GM18519 (cell line): ENCODE measurements at regions not wholly inside any gene's neighbourhood (a gene's known extent, or its start where the extent isn't known, plus 50 kb on each side); places are given as distances from the start of the nearest gene placed in this dataset.

Experiments
- ATAC-seq: cut with Tn5 transposase; IDR thresholded peaks from one replicate; pipeline ENCODE4 v1.9.1; 2021; ENCODE audit warnings: mild to moderate bottlenecking, moderate library complexity; ENCODE audit not compliant: unreplicated experiment, low FRiP score

DNA sequence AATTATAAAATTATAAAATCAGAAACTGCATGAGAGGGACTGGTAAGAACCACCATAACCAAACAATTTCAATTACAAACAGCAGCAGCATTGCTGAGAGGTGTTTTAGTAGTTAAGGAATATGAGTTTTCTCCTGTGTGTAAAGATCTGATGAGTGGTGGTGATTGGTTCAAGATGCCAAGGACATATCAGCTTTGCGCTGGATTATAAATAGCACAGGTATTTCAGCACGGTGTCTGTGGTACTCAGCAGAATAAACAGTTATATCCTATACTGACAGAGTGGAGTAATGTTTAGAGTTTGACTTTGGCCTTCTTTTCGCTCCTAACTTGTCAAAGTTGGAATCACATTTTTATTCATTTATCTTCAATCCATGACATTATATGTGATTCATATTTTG, 501.0 kb downstream of the CDH26 start:
- no peak for ATAC-seq

DNA sequence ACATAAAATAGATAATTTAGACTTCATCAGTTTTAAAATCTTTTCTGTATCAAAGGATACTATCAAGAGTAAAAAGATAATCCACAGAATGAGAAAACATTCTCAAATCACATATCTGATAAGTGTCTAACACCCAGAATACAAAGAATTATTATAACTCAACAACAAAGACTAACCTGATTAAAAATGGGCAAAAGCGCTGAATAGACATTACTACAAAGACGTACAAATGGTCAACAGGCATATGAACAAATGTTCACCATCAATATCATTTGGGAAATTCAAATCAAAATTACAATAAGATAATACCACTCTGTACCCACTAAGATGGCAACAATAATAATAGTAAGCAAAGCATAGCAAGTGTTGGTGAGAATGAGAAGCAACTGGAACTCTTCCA, 503.8 kb downstream of the CDH26 start:
- ATAC-seq: no peak

DNA sequence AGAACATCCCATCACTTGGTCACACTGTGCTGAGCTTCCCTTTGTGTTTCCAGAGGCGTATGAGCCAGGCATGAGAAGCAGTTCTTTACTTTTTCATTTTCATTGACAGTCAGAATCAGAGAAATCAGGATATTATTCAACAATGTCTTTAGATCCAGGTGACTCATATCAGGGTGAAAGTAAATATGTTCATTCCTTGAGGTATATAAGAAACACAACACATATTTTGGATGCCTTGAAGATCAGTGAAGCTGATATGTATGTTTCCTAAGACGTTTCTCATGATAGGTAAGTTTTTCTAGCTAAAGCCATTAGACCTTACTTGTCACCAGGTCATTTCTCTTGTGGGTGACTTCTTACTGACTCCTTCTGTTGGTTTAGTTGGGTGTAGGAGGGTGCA, 505.6 kb downstream of the CDH26 start:
- ATAC-seq: no peak

- no peak for ATAC-seq
Measured at GRCh38 chr20:60465439-60465838, 507.2 kb downstream of the CDH26 start.

DNA sequence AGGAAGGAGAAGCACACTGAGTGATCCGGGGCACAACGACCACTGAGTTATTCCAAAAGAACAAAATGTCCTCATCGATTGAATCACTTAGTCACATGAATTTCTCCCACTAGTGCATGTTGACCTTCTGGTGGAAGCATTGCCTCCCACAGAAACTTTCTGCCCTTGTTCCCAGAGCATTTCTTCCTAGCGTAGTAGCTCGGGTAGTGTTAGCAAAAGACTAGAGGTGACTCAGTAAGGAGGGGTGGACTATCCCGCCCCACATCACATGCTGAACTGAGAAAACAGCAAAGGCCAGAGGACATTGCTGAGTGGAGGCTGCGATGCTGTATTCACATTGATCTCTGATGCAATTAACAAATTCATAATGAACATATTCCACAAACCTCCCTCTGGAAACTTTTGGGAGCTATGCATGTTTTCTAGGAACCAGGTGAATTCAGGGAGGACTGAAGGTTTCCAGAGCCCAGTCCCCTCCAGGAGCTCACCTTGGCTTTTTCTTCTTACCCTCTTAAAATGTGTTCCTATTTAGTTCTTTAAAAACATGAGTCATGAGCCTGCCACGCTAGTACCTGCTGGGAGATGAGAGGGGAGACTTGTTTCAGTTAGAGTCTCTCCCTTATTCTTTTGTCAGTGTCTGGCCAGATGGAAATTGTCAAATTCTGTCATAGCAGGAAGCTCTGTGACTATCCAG, 507.9 kb downstream of the CDH26 start:
- ATAC-seq: no peak

- ATAC-seq: no peak
Measured at GRCh38 chr20:60466687-60467022, 508.4 kb downstream of the CDH26 start.

DNA sequence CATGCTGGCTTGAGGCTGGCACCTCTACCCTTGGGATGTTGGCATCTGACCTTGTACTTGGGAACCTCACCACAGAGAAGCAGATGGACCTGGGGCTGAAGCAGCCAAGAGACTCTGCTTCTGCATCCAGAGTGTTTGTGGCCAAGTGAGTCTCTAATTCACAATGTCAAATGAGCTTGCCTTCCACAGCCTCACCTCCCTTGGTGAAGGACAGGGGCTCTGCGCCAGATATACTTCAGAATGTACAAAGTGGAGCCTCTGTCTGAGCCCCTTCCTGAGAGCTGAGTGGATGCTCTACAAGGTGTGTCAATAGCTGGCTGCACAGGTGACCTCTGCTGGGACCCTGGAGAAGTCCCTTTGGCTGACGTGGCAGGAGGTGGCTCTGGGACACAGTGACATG, 508.9 kb downstream of the CDH26 start:
- no peak for ATAC-seq

DNA sequence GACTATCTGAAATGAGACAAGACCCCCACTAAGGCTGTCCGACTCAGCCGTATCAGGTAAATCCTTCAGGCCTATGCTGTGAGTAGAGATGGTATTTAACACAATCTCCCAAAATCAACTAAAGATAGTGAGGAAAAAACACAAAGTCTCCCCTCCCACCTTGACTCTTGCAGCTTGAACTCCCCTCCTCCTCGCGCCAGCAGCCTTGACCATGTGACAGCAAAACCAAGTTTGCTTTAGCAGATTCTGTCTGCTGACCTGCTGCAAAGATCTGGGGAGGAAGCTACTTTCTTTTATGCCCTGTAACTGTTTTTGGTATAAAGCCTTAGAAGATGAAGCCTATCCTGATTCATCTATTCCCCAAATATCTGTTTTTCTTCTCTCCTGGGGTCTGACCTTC, 509.5 kb downstream of the CDH26 start:
- no peak for ATAC-seq

GRCh38 chr20:60469829-60470228, 511.6 kb downstream of the CDH26 start:
- ATAC-seq: no peak

DNA sequence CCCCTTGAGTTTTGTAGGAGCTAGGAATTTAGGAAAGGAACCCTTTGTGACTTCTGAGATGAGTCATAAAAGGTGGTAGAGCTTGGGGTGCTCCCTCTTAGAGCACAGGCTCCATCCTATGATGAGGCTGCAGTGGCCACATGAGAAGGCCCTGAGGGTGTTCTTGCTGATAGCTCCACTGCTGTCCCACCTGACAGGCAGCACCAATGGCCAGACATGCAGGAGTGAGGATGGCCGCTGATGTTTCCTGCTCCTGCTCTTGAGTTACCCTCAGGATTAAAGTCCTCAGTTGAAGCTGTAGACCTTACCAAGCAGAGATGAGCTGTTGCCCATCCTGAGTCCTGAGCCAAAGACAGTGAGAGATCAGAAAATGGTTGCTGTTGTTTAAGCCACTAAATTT, 512.1 kb downstream of the CDH26 start:
- ATAC-seq: no peak

- no peak for ATAC-seq
Measured at GRCh38 chr20:60473211-60473610, 515.0 kb downstream of the CDH26 start.

GRCh38 chr20:60474385-60474910, 516.2 kb downstream of the CDH26 start:
- ATAC-seq: no peak

- no peak for ATAC-seq
Measured at GRCh38 chr20:60476045-60476444, 517.8 kb downstream of the CDH26 start.

- no peak for ATAC-seq
Measured at GRCh38 chr20:60477958-60478357, 519.7 kb downstream of the CDH26 start.

DNA sequence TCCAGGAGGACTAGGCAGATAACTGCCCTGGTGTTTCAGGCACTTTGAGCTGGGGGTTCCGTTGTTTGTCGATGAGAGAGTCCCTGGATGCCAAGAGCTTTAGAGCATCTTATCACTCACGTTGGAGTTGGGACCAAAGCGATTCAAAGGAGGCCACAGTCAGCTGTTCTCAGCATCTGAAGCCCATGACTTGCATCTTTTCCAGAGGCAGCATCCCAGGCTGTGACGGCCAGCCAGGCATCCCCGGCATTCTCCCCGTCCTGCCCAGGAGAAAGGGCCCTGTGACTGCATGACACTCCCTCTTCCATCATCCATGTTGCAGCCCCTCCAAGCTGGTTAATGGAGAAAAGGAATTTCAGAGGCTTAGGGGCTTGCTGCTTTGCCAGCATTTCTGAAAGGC, 520.3 kb downstream of the CDH26 start:
- no peak for ATAC-seq

GRCh38 chr20:60480950-60481742, 522.9 kb downstream of the CDH26 start:
- ATAC-seq: no peak

GRCh38 chr20:60481743-60482133, 523.5 kb downstream of the CDH26 start:
- no peak for ATAC-seq

- ATAC-seq: no peak
Measured at GRCh38 chr20:60482221-60483008, 524.2 kb downstream of the CDH26 start.

- ATAC-seq: no peak
Measured at GRCh38 chr20:60483371-60483770, 525.1 kb downstream of the CDH26 start.

DNA sequence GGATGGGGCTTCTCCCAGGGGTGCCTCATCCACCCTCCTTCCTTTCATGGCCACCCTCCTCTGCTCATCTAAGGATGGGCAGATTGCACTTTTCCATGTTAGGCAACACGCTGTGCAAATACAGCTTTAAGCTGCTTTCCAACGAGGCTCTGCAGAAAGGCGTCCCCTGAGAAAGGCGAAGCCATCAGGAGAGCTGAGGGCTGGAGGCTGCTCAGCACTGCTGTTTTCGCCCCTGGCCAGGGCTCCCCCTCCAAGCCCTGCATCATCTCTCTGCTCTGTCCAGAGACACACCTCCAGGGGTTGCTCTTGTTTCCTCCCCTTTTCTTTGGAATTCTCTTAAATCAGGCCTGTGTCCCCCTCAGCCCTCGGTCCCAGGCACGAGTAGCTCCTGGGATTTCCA, 526.1 kb downstream of the CDH26 start:
- no peak for ATAC-seq

GRCh38 chr20:60485012-60485760, 527.0 kb downstream of the CDH26 start:
- no peak for ATAC-seq
